K562 (cell line): ENCODE measurements at regions not wholly inside any gene's neighbourhood (a gene's known extent, or its start where the extent isn't known, plus 50 kb on each side); places are given as distances from the start of the nearest gene placed in this dataset.

Experiments used
- ATAC-seq: fragments of 200-7000 bp; cut with Tn5 transposase; 3 replicates; pipeline ENCODE4 v1.9.1; 2020; ENCODE audit warnings: moderate library complexity
- BruUV-seq: library from RNA; stranded (reverse); fragments of 400-500 nt; replicated peaks from 2 replicates; lab custom pipeline; 2021; lab: Mats Ljungman, UMichigan
- CTCF ChIA-PET: fragments of 300-600 bp; formaldehyde crosslinking; extraction: SDS; loops from one replicate; lab custom pipeline; 2021; ENCODE audit warnings: low intra/inter-chr PET ratio; lab: Yijun Ruan, JAX
- POLR2A ChIA-PET: fragments of 300-600, 350-650 bp; sonication (Branson Sonifier 250); formaldehyde crosslinking; extraction: SDS; loops from one replicate; lab custom pipeline; 2021; ENCODE audit warnings: antibody characterized with exemption, inconsistent platforms; lab: Yijun Ruan, JAX
- DNase-seq, 4 experiments: peaks; one replicate each; pipeline versions ENCODE4 v3.0.0 to v3.0.0-alpha.2; 2011 to 2018; ENCODE audit warnings: low spot score in 3 of 4, mixed read lengths in 3 of 4; ENCODE audit errors: extremely low read depth in 1 of 4
- FAIRE-seq: peaks from 2 replicates; lab custom pipeline; 2011; peaks lifted over from hg19 to GRCh38; lab: Jason Lieb, UNC
- H2AFZ ChIP-seq: 2 replicates; pipeline ENCODE4 v1.6.0; 2011; ENCODE audit warnings: low read depth, low read length, control low read depth, inconsistent platforms
- H3K27ac ChIP-seq: fragments of 200-600 bp; 3 replicates; pipeline ENCODE4 v1.8.0; 2011; ENCODE audit warnings: low read depth, mild to moderate bottlenecking, control low read depth, inconsistent platforms, low read length, moderate library complexity, mixed read lengths; ENCODE audit errors: extremely low read depth
- H3K27me3 ChIP-seq, 2 experiments: fragments of 300-600 bp in 1 of 2; 2 replicates in 1 of 2; 3 replicates in 1 of 2; pipeline versions ENCODE4 v1.6.0 to v1.8.0; 2011; ENCODE audit warnings: inconsistent platforms in 2 of 2, low read length in 2 of 2, mild to moderate bottlenecking in 1 of 2, mixed read lengths in 1 of 2, moderate library complexity in 1 of 2; ENCODE audit not compliant: control insufficient read depth in 2 of 2, insufficient read depth in 2 of 2
- H3K36me3 ChIP-seq: fragments of 300-600 bp; 3 replicates; pipeline ENCODE4 v1.8.0; 2011; ENCODE audit warnings: mild to moderate bottlenecking, low read length, inconsistent platforms; ENCODE audit not compliant: control insufficient read depth, insufficient read depth
- H3K4me1 ChIP-seq, 2 experiments: fragments of 200-600 bp in 1 of 2; replicated peaks in 1 of 2; 2 replicates in 1 of 2; 3 replicates in 1 of 2; pipeline versions ENCODE4 v1.5.1 to v1.8.0; 2011; ENCODE audit warnings: inconsistent platforms in 2 of 2, low read length in 2 of 2, mild to moderate bottlenecking in 1 of 2, mixed read lengths in 1 of 2, moderate library complexity in 1 of 2; ENCODE audit not compliant: control insufficient read depth in 2 of 2, insufficient read depth in 2 of 2
- H3K4me2 ChIP-seq: 2 replicates; pipeline ENCODE4 v1.6.1; 2011; ENCODE audit warnings: low read length, control low read depth, inconsistent platforms, mixed read lengths; ENCODE audit not compliant: insufficient read depth
- H3K4me3 ChIP-seq: fragments of 200-600 bp; sonication (generic), shearing (Covaris generic); 2 replicates; pipeline ENCODE4 v1.5.1; 2016; ENCODE audit warnings: control low read depth, inconsistent platforms
- H3K79me2 ChIP-seq: fragments of 200-600 bp; 3 replicates; pipeline ENCODE4 v1.8.0; 2011; ENCODE audit warnings: low read length, inconsistent platforms; ENCODE audit not compliant: control insufficient read depth, insufficient read depth
- H3K9ac ChIP-seq, 2 experiments: 2 replicates each; pipeline versions ENCODE4 v1.6.0 to v1.6.1; 2011; ENCODE audit warnings: low read depth in 2 of 2, low read length in 2 of 2, control low read depth in 1 of 2, inconsistent platforms in 1 of 2, mild to moderate bottlenecking in 1 of 2, mixed read lengths in 1 of 2; ENCODE audit not compliant: insufficient read depth in 1 of 2
- H3K9me1 ChIP-seq: one replicate; pipeline ENCODE4 v1.6.0; 2011; ENCODE audit warnings: inconsistent platforms, mild to moderate bottlenecking, low read length, moderate library complexity; ENCODE audit not compliant: control insufficient read depth, insufficient read depth
- H3K9me3 ChIP-seq: replicated peaks from 2 replicates; pipeline ENCODE4 v1.5.1; 2011; ENCODE audit warnings: low read depth, low read length, inconsistent platforms; ENCODE audit not compliant: control insufficient read depth, insufficient read depth
- H4K20me1 ChIP-seq: replicated peaks from 2 replicates; pipeline ENCODE4 v1.6.1; 2011; ENCODE audit warnings: low read length, inconsistent platforms, mixed read lengths; ENCODE audit not compliant: control insufficient read depth, insufficient read depth
- CBX3 ChIP-seq, 2 experiments: IDR thresholded peaks; 1 replicate in 1 of 2; 2 replicates in 1 of 2; pipeline ENCODE4 v1.6.1; 2012; ENCODE audit warnings: inconsistent platforms in 2 of 2, low read length in 2 of 2, borderline replicate concordance in 1 of 2, control low read depth in 1 of 2
- POLR2A ChIP-seq: fragments of 450-650 bp; conservative IDR thresholded peaks from 2 replicates; pipeline ENCODE4 v1.6.1; 2016
- SUPT5H ChIP-seq: fragments of 450-650 bp; IDR thresholded peaks from 2 replicates; pipeline ENCODE4 v1.6.1; 2016
- ZNF217 ChIP-seq: sonication (generic); formaldehyde crosslinking; IDR thresholded peaks from 2 replicates; pipeline ENCODE4 v1.8.0; 2022; ENCODE audit warnings: mild to moderate bottlenecking, missing genetic modification reagents
- WGBS: fragments of 100-300 bp; shearing (Covaris generic); methylation state at CpG from one replicate; pipeline ENCODE4 v1.1.6; 2016; ENCODE audit warnings: low coverage, mixed read lengths; ENCODE audit not compliant: insufficient coverage; ENCODE audit errors: missing lambda C conversion rate; 5-methylcytosine and 5-hydroxymethylcytosine counted together
- in situ Hi-C: fragments of 300-500 bp; cut with MboI; formaldehyde crosslinking; loops from 4 replicates; pipeline ENCODE4 v1.15.0; 2018; ENCODE audit warnings: inconsistent platforms, mixed read lengths
- intact Hi-C: fragments of 100-400 bp; cut with micrococcal nuclease; formaldehyde crosslinking; loops from 2 replicates; pipeline ENCODE4 v1.14.2; 2022

- ATAC-seq (no peak), FAIRE-seq (no peak), DNase-seq (no peak)
- TF ChIP-seq POLR2A = no peak
- no peak for TF ChIP-seq ZNF217
- Histone ChIP-seq H3K36me3 (no peaks in the 10 kb centered on the region), H3K4me2 (no peak overlapping the region), H3K27me3 (peaks cover 0 to 9% of the 10 kb centered on the region in 2 experiments; a peak in 1 of 5 replicates), H3K9me3 (no peaks in the 10 kb centered on the region), H3K9ac (no peak overlapping the region), H4K20me1 (no peaks in the 10 kb centered on the region), H3K79me2 (no peaks in the 10 kb centered on the region), H3K4me1 (no peaks in the 10 kb centered on the region), H3K4me3 (no peak overlapping the region), H3K27ac (no peak overlapping the region), H3K9me1 (no peaks in the 10 kb centered on the region), H2AFZ (no peak overlapping the region)
- no TSS peak for BruUV-seq
- 0% methylated on average over 3 of the region's 3 CpGs for WGBS
- in situ Hi-C loops = no loop called here
- CTCF ChIA-PET = no interaction called here
- POLR2A ChIA-PET = interaction anchor here (1.9 kb wide), 1 partner anchor 14 kb away, joined by 6 read pairs; no protein-coding TSS in a partner anchor
- intact Hi-C loops = no loop called here
Observed at GRCh38 chr9:120308495-120308894, 271.5 kb downstream of the CDK5RAP2 start.

- Histone ChIP-seq H2AFZ (no peak overlapping the region), H4K20me1 (no peaks in the 10 kb centered on the region), H3K4me1 (no peaks in the 10 kb centered on the region), H3K4me3 (no peak overlapping the region), H3K36me3 (no peaks in the 10 kb centered on the region), H3K27ac (no peak overlapping the region), H3K9me1 (no peaks in the 10 kb centered on the region), H3K27me3 (peaks cover 0 to 9% of the 10 kb centered on the region in 2 experiments; a peak in 1 of 5 replicates), H3K9me3 (no peaks in the 10 kb centered on the region), H3K9ac (no peak overlapping the region), H3K4me2 (no peak overlapping the region), H3K79me2 (no peaks in the 10 kb centered on the region)
- no peak for FAIRE-seq
- no peak for DNase-seq
- BruUV-seq = no TSS peak
- no peak for ATAC-seq
- in situ Hi-C loops (no loop called here), intact Hi-C loops (no loop called here)
- ChIA-PET CTCF (no interaction called here), POLR2A (interaction anchor here (1.9 kb wide), 1 partner anchor 13 kb away, joined by 6 read pairs; no protein-coding TSS in a partner anchor)
- TF ChIP-seq SUPT5H (no peak), CBX3 (IDR thresholded peaks at IDR 0.05; ENCODE audit: borderline replicate concordance in 1 of 2, low read length in 2 of 2) (no peak)
- 0% methylated on average over 2 of the region's 2 CpGs for WGBS
Observed at GRCh38 chr9:120307599-120307998, 272.4 kb downstream of the CDK5RAP2 start.
